ENCODE measurements at regions not wholly inside any gene's neighbourhood (a gene's known extent, or its start where the extent isn't known, plus 50 kb on each side); places are given as distances from the start of the nearest gene placed in this dataset.
"Not testable (repeated sequence)": the region's sequence is repeated elsewhere in the genome, so short reads cannot be mapped to it uniquely, and the experiment has no call there.

DNA sequence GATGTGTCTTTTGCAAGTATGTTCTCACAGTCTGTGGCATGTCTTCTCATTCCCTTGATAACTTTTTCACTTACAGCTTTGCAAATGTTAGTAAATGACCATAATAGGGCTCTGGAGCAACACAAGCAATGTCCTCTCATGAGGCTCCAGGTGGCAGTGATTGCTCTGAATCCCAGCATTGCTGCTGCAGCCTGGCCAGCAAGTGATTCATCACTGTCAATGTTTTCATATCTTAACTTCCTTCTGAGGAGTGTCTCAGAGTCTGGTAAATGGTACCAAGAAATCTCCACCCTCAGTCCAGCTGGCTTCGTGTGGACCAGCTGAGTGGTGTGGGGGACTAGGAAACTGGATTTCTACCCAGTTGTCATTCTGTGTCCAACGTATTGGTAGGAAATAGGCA lies 139.6 kb downstream of the MYLK4 start:
- no peak for DNase-seq

DNA sequence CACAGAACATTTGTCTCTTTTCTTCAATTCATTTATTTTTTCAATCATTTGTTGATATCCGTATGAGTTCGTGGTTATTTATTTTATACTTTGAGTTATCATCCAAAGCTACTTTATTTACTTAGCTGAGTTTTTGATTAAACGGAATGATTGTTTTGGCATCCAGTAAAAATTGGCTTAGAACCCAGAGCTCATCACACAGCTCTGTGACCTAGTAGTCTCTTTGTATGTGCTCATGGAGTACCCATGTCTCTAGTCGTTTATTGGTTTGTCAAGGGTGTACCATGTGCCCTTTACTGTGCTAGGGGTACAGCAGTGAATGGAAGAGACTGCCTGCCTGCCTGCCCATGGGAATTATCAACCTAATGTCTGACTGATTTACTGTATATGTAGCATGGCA lies 142.2 kb downstream of the MYLK4 start:
- no peak for DNase-seq

DNA sequence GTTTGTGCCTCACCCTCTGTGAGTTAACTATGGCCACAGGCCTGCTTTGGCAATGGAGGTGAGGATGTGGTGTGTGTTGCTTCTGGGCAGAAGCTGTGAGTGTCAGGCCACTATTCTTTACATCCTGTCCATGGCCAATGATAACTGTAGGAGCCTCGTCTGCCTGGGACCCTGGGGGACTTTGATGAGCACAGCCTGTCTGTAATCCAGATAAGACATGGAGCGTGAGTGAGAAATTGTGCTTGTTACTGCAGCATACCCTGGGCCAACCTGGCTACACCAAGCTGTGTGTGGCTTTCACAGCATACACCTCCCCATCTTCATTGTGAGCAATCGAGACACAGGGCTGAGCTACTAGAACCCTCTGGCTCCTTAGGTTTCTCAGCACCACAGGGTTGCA lies 150.4 kb downstream of the MYLK4 start:
- DNase-seq: no peak

DNA sequence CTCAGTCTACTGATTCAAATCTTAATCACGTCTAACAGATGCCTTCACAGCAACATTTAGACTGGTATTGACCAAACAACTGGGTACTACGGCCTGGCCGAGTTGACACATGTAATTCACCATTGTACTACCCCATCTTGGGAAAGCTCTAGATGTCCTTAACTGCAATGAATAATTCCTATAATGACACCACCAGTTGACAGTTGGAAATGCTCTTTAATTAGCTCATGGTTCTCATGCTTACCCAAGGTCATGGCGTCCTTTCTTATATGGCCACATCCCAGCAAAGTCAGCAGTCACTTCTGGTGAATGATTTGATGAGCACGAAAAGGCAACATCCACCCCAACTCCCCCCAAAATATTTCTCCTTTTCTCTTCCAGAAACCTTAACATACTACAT lies 150.9 kb downstream of the MYLK4 start:
- no peak for DNase-seq

DNA sequence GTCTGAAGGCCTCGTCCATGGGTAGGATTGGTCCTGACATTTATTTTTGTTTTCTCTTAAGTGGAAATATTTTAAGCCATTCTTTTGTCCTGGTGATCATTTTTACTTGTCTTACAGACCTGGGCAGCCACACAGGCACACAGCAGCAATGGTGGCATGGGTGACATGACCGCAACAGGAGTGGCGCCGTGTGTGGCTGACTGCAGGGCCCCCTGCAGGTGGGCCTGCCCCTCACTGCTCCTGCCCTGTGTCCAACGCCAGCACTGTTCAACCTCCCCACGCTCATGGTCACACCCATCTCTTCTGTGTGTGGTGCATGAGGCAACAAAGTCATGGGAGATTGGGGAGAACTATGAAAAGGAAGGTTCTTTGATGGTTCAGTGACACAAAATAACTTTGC lies 151.9 kb downstream of the MYLK4 start:
- no peak for DNase-seq

DNA sequence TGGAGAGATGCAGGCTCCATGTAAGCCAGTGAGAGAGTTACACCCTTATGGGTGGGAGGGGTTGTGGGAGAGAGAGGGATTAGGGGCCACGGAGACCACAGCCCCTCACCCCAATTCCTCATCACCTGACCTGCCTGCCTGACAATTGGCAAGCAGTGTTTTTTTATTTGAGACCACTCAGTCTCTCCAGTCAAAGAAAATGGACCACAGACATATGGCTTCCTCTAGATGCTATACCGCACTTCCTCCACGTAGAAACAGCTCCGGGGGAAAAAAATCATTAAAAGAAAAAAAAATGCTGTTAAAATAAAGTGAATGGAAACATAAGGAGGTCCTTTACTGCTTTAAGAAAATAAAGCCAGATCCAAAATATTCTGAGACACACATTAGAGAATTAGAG lies 152.7 kb downstream of the MYLK4 start:
- DNase-seq: no peak

DNA sequence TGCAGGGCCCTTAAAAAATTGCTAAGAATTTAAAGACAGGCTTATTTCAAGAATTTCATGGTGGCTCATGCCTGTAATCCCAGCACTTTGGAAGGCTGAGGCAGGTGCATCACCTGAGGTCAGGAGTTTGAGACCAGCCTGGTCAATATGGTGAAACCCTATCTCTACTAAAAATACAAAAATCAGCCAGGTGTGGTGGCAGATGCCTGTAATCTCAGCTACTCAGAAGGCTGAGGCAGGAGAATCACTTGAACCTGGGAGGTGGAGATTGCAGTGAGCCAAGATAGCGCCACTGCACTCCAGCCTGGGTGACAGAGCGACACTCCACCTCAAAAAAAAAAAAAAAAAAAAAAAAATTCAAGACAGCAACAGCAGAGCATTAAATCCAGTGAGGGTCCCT lies 153.3 kb downstream of the MYLK4 start:
- not testable (repeated sequence) for DNase-seq

DNA sequence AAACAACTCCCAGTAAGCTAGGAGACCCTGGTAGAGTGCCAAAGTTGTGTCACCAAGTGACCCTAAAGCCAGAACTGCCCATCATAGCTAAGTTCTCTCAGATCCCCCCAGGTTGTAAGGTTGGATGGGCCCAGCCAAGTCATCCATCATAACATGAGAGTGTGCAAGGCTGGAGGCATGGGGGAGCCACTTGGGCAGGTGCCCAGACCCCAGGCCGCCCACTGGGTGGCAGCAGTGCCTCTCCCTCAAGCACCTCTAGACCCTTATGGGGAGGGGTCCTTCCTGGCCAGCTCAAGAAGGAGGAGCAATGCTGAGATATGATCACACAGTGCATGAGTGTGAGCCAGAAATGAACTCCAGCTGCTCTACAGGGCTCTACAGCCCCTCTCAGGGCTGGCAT lies 154.5 kb downstream of the MYLK4 start:
- DNase-seq: no peak

DNA sequence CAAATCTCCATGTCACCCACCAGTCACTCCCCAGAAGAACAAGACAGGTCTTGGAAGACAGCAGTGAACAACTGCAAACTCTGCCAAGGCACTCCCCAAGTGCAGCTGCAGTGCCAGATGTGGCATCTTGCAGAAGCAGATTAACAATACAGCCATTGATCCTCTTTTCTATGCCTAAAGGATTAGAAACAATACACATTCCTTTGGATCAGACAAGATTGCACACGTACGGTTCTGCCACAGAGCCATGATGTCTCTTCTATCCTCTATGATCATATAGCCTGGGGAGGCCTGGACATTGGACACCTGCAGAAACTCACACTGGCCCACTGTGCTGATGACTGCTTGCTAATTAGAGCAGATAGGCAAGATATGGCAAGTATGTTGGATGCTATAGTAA lies 155.9 kb downstream of the MYLK4 start:
- DNase-seq: no peak

DNA sequence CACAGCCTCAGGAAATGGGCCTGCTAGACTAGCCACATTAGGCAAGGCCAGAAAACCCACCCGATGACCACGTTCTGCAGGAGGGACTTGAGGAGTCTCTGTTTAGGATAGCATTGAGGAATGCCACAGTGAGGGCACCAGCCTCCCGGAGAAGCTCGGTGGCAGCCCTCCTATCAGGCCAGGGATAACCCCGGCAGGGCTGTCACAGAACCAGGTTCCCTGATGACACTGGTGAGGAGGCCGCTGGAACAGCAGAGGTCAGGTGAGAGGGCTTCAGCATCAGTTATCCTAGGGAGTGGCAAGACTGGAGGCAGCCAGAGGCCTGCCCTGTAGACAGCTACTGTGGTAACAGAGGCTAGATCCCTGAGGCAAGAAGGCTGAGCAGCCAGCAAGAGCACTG lies 157.6 kb downstream of the MYLK4 start:
- no peak for DNase-seq

DNA sequence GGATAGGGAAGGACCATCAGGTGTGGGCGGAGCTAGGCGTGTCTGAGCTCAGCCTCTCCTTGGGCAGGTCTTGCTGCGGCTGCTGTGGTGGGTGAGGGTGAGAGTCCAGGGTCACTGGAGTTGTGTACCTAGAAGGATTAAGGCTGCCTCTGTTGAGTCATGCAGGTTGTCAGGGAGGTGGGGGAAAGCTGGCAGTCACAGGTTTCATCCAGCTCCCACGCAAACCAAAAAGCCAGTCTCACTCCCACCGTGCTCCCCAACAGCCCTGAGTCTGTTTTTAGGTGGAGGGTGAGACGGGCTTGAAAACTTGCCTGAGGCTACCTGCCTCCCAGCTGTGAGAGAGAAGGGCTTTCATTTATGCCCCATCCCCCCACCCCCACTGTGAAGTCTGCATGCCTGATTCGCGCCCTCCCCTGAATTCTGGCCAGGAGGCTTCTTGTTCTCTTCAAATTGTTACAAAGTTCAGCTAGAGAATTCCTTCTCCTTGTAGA lies 161.5 kb downstream of the MYLK4 start:
- DNase-seq: no peak

DNA sequence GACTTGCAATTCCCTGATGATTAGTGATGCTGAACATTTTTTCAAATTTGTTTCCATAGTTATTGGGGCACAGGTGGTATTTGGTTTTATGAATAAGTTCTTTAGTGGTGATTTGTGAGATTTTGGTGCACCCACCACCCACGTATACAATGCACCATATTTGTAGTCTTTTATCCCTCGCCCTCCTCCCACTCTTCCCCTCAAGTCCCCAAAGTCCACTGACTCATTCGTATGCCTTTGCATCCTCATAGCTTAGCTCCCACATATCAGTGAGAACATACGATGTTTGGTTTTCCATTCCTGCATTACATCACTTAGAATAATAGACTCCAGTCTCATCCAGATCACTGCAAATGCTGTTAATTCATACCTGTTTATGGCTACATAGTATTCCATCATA lies 167.3 kb downstream of the MYLK4 start:
- DNase-seq: no peak

DNA sequence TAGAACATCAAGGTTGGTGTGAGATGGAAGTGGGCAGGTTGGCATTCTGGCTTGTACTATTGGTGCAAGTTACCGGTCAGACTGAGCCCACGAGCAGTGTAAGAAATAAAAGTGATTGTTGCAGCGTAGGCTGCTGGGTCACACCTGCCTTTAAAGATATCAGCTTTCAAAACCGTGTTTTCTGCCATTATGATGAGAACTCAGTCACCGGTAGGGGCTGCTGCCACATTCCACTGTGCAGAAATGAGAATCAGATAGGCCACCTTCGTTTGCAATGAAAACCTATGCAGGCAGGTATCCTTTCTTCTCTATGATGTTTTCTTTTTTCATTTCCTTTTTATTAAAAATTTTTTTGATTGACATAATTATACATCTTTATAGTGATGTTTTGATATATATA lies 168.5 kb downstream of the MYLK4 start:
- no peak for DNase-seq

DNA sequence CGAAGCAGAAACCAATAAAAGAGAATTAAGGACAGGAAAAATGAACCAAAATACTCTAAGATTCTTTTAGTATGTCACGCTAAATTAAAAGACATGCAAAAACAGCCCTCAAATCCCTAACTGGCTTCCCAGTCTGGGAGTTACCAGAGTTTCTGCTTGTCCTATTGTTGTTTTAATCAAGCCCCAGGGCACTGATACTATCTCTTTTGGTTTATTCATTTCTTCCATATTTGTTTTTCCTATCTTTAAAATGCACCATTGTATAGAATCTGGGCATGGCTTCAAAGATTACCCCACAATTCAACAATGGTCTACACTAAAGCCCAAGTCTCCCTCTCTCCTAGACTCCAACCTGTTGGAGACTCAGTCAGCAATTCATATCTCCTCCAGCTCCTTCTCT lies 169.1 kb downstream of the MYLK4 start:
- DNase-seq: no peak

DNA sequence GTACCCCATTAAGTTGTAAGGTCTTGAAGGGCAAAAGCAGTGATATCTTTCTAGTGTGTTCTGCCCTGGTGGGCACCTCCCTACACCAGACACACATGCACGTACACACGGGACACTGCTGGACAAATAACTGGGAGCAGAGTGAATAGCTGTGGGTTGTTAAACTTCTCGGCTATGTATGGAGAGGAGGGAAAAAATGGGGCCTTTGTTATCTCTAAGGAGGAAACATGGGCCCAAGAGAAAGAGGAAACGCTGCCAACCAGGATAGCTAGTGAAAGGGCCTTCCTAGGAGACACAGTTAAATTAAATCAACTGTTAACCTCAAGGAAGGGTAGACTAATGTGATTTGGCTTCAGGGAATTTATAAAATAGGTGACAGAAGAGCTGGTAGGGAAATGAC lies 169.7 kb downstream of the MYLK4 start:
- no peak for DNase-seq

DNA sequence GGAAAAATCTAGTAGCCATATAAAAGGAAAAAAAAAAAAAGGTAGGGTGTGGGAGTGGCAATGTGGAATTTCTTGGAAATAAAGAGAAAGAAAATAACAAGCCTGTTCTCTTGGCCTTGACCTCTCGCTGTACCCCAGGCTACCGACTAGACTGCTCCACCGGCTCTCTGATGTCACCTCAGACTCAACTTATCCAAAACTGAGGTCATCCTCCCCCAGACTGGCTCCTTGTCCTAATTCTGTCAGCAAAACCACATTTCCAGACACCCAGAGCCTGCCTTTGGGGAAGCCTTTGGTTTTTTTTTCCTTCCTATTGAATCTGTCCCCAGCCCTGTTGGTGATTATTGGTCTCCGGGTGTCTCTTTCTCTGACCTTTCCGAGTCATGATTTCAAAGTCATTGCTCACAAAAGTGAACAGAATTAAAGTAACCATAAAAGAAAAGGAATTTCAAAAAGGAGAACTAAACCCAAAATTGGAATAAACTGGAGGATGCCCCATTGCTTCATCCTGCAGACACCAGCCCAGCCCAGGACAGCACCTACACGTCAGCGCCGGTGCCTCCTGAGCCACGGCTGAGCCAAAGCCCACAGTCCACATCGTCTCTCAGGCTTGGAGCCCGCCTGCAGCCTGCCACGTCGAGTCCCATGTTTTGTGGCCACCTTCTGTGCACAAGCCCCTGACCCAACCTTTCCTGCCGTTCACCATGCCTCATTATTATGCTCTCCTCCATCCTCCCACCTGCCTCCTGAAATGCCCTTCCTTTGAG lies 170.7 kb downstream of the MYLK4 start:
- no peak for DNase-seq

DNA sequence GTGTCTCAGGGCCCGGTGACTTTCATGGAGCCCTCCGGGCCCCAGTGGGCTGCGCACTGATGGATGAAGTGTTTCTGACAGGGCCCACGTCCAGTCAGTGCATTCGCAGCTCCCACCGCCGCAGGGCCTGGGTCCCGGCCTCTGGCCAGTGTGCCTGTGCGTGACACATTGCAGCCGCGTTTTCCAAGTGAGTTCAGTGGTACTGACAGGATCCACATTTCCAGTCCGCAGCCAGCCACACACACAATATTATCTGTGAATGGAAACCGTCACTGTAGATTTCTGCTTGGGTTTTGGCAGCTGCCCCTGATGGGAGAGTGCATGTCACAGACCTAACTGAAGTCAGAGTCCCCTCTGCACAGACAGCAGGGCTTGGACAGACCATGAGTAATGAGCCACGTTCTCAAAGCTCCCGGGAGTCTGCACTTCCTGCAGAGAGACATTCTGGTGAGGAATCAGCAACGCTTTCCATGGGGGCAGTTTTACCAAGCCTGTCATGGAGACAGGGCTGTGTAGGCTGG lies 171.4 kb downstream of the MYLK4 start:
- no peak for DNase-seq

DNA sequence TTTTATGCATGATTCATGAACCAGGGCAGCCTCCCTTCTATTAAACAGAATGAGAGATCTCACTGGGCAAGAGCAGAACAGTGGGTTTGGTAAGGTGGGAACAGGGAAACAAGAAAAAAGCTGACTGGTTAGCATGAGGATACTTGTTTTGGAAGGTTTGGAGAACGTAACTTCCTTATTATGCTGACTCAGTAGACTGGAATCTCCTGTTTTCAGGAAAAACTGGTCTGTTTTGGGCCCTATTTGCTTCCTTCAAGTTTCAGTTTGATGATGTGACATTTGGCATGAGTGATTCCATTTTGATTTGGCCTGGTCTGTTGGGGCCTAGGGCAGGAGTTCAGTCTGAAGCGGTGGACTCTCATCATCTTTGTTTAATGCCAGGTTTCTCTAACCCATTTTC lies 172.0 kb downstream of the MYLK4 start:
- no peak for DNase-seq

DNA sequence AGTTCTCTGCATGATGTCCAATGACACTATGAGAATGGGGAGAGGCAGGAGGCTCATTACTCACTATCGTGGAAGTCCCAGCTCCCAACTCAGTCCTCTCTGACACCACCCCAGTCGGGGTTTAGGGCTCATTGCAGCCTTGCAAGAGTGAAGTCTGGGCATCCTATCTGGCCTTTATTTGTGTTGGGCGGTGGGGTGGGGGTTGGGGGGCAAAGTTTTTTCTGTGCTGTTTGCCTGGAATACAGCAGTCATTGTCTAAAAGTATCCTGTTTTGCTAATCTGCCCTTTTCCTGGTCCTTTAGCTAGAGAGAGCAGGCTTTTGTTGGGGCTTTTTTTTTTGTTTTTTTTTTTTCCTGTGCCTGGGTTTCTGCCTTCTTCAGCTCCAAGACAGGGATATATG lies 174.2 kb downstream of the MYLK4 start:
- no peak for DNase-seq

DNA sequence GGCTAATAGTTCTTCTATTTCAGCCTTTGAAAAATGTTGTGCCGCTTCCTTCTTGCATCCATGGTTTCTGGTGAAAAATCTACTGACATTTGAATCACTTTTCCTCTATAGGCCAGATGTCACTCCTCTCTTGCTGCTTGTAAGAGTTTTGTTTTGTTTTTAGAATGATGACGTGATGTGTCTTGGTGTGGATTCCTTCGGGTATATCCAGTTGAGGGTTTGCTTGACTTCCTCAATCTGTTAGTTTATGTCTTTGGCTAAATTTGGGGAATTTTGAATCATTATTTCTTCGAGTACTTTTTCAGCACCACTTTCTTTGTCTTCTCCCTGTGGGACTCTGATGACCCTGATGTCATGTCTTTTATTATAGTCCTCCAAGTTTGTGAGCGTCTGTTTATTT lies 175.5 kb downstream of the MYLK4 start:
- DNase-seq: no peak

DNA sequence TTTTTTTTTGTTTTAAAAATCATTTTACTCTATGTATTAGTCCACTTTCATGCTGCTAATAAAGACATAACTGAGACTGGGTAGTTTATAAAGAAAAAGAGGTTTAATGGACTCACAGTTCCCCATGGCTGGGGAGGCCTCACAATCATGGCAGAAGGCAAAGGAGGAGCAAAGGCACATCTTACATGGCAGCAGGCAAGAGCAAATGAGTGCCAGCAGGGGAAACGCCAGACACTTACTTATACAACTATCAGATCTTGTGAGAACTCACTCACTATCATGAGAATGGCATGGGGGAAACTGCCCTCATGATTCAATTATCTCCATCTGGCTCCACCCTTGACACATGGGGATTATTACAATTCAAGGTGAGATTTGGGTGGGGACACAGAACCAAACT lies 181.3 kb downstream of the MYLK4 start:
- not testable (repeated sequence) for DNase-seq

DNA sequence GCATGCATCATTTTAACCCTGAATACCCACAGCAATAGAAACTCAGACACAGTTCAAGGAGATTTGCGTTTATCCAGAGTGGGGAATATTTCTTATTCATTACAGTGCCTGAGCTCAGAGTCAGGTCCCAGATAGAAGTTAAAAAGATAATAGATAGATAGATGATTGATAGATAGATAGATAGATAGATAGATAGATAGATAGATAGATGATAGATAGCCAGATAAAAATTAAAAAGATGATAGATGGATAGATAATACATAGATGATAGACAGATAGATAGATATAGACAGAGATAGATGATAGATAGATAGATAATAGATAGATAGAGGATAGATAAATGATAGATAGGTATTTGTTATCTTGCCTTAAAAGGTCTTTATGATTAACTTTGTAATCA lies 184.7 kb downstream of the MYLK4 start:
- DNase-seq: no peak

DNA sequence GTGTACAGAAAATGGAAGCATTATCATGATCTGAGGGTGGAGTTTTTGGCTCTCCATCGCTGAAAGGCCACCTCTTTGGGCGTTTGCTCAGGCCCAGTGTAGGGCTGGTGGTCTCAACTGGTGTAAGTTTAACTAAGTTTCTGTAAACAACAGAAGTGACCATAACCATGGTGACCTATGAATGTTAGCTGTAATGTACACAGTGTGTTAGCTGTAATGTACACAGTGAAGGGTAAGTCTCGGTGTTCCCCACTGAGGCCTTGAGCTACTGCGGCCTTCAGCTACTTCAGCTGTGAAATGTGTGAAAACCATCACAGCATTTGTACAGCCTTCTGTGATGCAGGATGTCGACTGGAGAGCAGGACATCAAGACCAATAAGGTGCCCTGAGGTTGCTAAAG lies 185.2 kb downstream of the MYLK4 start:
- DNase-seq: no peak

DNA sequence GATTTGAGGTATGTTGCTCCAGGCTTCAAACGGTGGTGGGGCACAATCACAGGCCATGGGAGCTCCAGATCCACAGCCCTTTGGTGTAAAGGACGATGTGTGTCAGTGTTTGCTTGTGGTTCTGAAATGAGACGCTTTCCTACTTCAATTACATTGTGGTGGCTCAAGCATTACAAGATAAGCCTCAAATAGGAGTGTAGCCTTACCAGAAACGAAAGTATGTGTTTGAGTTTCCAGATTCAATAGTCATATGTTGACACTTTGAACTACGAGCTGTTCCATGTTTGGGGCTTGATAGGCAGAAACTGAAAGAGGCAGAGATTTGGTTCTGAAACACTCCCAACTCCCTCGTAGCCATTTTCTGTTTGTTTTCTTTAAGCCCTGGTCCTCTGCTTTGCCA lies 187.1 kb downstream of the MYLK4 start:
- no peak for DNase-seq
